K562 (cell line): ENCODE measurements at regions not wholly inside any gene's neighbourhood (a gene's known extent, or its start where the extent isn't known, plus 50 kb on each side); places are given as distances from the start of the nearest gene placed in this dataset.

Source experiments
- CHD2 ChIP-seq: IDR thresholded peaks from 2 replicates; pipeline ENCODE4 v1.6.1; 2011; ENCODE audit warnings: low read depth, low read length
- EP300 ChIP-seq: IDR thresholded peaks from 2 replicates; pipeline ENCODE4 v1.6.1; 2012; ENCODE audit warnings: low read length, improper control_type of control experiment
- KLF13 ChIP-seq: fragments of 450-650 bp; IDR thresholded peaks from 2 replicates; pipeline ENCODE4 v1.6.1; 2016; ENCODE audit warnings: missing genetic modification characterization, low read depth, mild to moderate bottlenecking, missing compliant biosample characterization, moderate library complexity, borderline replicate concordance
- POLR2A ChIP-seq: fragments of 450-650 bp; conservative IDR thresholded peaks from 2 replicates; pipeline ENCODE4 v1.6.1; 2016
- TBP ChIP-seq: optimal IDR thresholded peaks from 2 replicates; pipeline ENCODE3; 2011; ENCODE audit warnings: low read depth, low read length, improper control_type of control experiment
- ZKSCAN1 ChIP-seq: fragments of 150-350 bp; IDR thresholded peaks from 2 replicates; pipeline ENCODE4 v1.6.1; 2016; ENCODE audit warnings: low read depth, low read length
- TF ChIP-seq, protein P1 (sequence below): sonication (generic); formaldehyde crosslinking; IDR thresholded peaks from 2 replicates; pipeline ENCODE4 v1.9.0; 2022; ENCODE audit warnings: mild to moderate bottlenecking, missing genetic modification reagents

- TF ChIP-seq KLF13 (tag) (no peak), TBP (no peak), ZKSCAN1 (no peak), CHD2 (no peak), POLR2A (no peak), EP300 (no peak)
- TF ChIP-seq, protein P1, sequence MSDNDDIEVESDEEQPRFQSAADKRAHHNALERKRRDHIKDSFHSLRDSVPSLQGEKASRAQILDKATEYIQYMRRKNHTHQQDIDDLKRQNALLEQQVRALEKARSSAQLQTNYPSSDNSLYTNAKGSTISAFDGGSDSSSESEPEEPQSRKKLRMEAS: no peak
These were observed 118.3 kb downstream of the C16orf95 start for GRCh38 chr16:87198881-87199280.
